CD4-positive, alpha-beta memory T cell (primary cell): ENCODE measurements at regions not wholly inside any gene's neighbourhood (a gene's known extent, or its start where the extent isn't known, plus 50 kb on each side); places are given as distances from the start of the nearest gene placed in this dataset.

ENCODE experiments used
- CTCF ChIA-PET: fragments of 350-600 bp; sonication (Branson Sonifier 250); formaldehyde crosslinking; loops from one replicate; lab custom pipeline; 2021; ENCODE audit warnings: inconsistent platforms; ENCODE audit not compliant: partially characterized antibody; lab: Charles Lee
- POLR2A ChIA-PET: fragments of 350-600 bp; sonication (Branson Sonifier 250); formaldehyde crosslinking; loops from one replicate; lab custom pipeline; 2021; ENCODE audit not compliant: partially characterized antibody; lab: Charles Lee
- DNase-seq, 5 donors: peaks; one replicate each; pipeline versions ENCODE4 v3.0.0 to v3.0.0-alpha.2; 2020 to 2022; ENCODE audit warnings: mixed read lengths in 1 of 5
- H3K27ac ChIP-seq: one replicate; pipeline ENCODE4 v1.7.0; 2013; ENCODE audit warnings: low read depth, low read length
- H3K27me3 ChIP-seq: 2 replicates; pipeline ENCODE4 v1.7.0; 2013; ENCODE audit warnings: mild to moderate bottlenecking, low read length, moderate library complexity; ENCODE audit not compliant: insufficient read depth
- H3K36me3 ChIP-seq: 2 replicates; pipeline ENCODE4 v1.7.0; 2013; ENCODE audit warnings: mild to moderate bottlenecking, low read length, moderate library complexity; ENCODE audit not compliant: insufficient read depth
- H3K4me1 ChIP-seq: 2 replicates; pipeline ENCODE4 v1.7.0; 2013; ENCODE audit warnings: mild to moderate bottlenecking, low read length, moderate library complexity; ENCODE audit not compliant: insufficient read depth
- H3K4me3 ChIP-seq, 2 donors: one replicate each; pipeline ENCODE4 v1.7.0; 2013; ENCODE audit warnings: low read length in 2 of 2, mild to moderate bottlenecking in 1 of 2
- H3K9me3 ChIP-seq, 2 donors: one replicate each; pipeline ENCODE4 v1.7.0; 2013; ENCODE audit warnings: low read length in 2 of 2, control low read depth in 1 of 2; ENCODE audit not compliant: control insufficient read depth in 1 of 2
- H3K27ac Mint-ChIP-seq, 7 donors: one replicate each; pipeline ENCODE4 v1.8.0; 2020 to 2021; ENCODE audit warnings: mixed read lengths in 7 of 7, mild to moderate bottlenecking in 6 of 7, inconsistent platforms in 3 of 7, moderate library complexity in 3 of 7
- H3K27me3 Mint-ChIP-seq, 2 donors: one replicate each; pipeline ENCODE4 v1.8.0; 2020 to 2021; ENCODE audit warnings: mixed read lengths in 2 of 2
- H3K36me3 Mint-ChIP-seq, 2 donors: one replicate each; pipeline ENCODE4 v1.8.0; 2020 to 2021; ENCODE audit warnings: mixed read lengths in 2 of 2, inconsistent platforms in 1 of 2, mild to moderate bottlenecking in 1 of 2
- H3K4me1 Mint-ChIP-seq, 4 donors: one replicate each; pipeline ENCODE4 v1.8.0; 2020 to 2021; ENCODE audit warnings: mixed read lengths in 4 of 4, mild to moderate bottlenecking in 1 of 4
- H3K4me3 Mint-ChIP-seq, 8 donors: one replicate each; pipeline ENCODE4 v1.8.0; 2020 to 2021; ENCODE audit warnings: mixed read lengths in 8 of 8, mild to moderate bottlenecking in 7 of 8, moderate library complexity in 6 of 8, inconsistent platforms in 3 of 8
- H3K9me3 Mint-ChIP-seq, 8 donors: one replicate each; pipeline ENCODE4 v1.8.0; 2020 to 2021; ENCODE audit warnings: mixed read lengths in 8 of 8, mild to moderate bottlenecking in 5 of 8, inconsistent platforms in 3 of 8, moderate library complexity in 1 of 8
- intact Hi-C: fragments of 100-400 bp; cut with micrococcal nuclease; formaldehyde crosslinking; loops from one replicate; pipeline ENCODE4 v1.15.1; 2023

- intact Hi-C loops = no loop called here
- Histone ChIP-seq H3K4me3 (no peak overlapping the region), H3K4me1 (no peaks in the 10 kb centered on the region), H3K36me3 (no peaks in the 10 kb centered on the region), H3K27me3 (no peaks in the 10 kb centered on the region), H3K9me3 (no peaks in the 10 kb centered on the region), H3K27ac (no peak overlapping the region)
- Mint-ChIP-seq H3K9me3 (peaks cover 0 to 12% (median 8%) of the 10 kb centered on the region in 8 donors), H3K27ac (no peak overlapping the region), H3K4me3 (no peak overlapping the region), H3K27me3 (no peaks in the 10 kb centered on the region), H3K4me1 (no peaks in the 10 kb centered on the region), H3K36me3 (no peaks in the 10 kb centered on the region)
- ChIA-PET CTCF (no interaction called here), POLR2A (no interaction called here)
- no peak for DNase-seq
Observed at GRCh38 chr20:11650566-11650965, 267.1 kb upstream of the BTBD3 start.

GRCh38 chr20:11651138-11651537, 266.6 kb upstream of the BTBD3 start:
- H3K27me3 Mint-ChIP-seq = no peaks in the 10 kb centered on the region
- Histone ChIP-seq H3K36me3 (no peaks in the 10 kb centered on the region), H3K4me3 (no peak overlapping the region), H3K27ac (no peak overlapping the region), H3K27me3 (no peaks in the 10 kb centered on the region), H3K4me1 (no peaks in the 10 kb centered on the region), H3K9me3 (no peaks in the 10 kb centered on the region)
- H3K4me3 Mint-ChIP-seq = no peak overlapping the region
- DNase-seq = no peak
- H3K4me1 Mint-ChIP-seq = no peaks in the 10 kb centered on the region
- ChIA-PET POLR2A (no interaction called here), CTCF (no interaction called here)
- H3K9me3 Mint-ChIP-seq = peaks cover 0 to 9% (median 6%) of the 10 kb centered on the region in 8 donors
- no peaks in the 10 kb centered on the region for H3K36me3 Mint-ChIP-seq
- intact Hi-C loops = no loop called here
- H3K27ac Mint-ChIP-seq = no peak overlapping the region

- Mint-ChIP-seq H3K27me3 (no peaks in the 10 kb centered on the region), H3K4me3 (no peak overlapping the region), H3K36me3 (no peaks in the 10 kb centered on the region), H3K27ac (no peak overlapping the region), H3K9me3 (peaks cover 0 to 9% (median 6%) of the 10 kb centered on the region in 8 donors), H3K4me1 (no peaks in the 10 kb centered on the region)
- ChIA-PET POLR2A (no interaction called here), CTCF (no interaction called here)
- Histone ChIP-seq H3K36me3 (no peaks in the 10 kb centered on the region), H3K27me3 (no peaks in the 10 kb centered on the region), H3K4me1 (no peaks in the 10 kb centered on the region), H3K27ac (no peak overlapping the region), H3K9me3 (no peaks in the 10 kb centered on the region), H3K4me3 (no peak overlapping the region)
- DNase-seq = no peak
- intact Hi-C loops = no loop called here
Observed at GRCh38 chr20:11651647-11652046, 266.0 kb upstream of the BTBD3 start.

- intact Hi-C loops = no loop called here
- no peak for DNase-seq
- H3K4me3 Mint-ChIP-seq = no peak overlapping the region
- no peaks in the 10 kb centered on the region for H3K36me3 ChIP-seq
- no peaks in the 10 kb centered on the region for H3K27me3 ChIP-seq
- ChIA-PET POLR2A (no interaction called here), CTCF (no interaction called here)
- no peaks in the 10 kb centered on the region for H3K4me1 Mint-ChIP-seq
- H3K27ac Mint-ChIP-seq = no peak overlapping the region
- H3K4me3 ChIP-seq = no peak overlapping the region
- H3K9me3 Mint-ChIP-seq = peaks cover 0 to 9% (median 6%) of the 10 kb centered on the region in 8 donors
- no peak overlapping the region for H3K27ac ChIP-seq
- no peaks in the 10 kb centered on the region for H3K9me3 ChIP-seq
- H3K4me1 ChIP-seq = no peaks in the 10 kb centered on the region
- H3K27me3 Mint-ChIP-seq = no peaks in the 10 kb centered on the region
- H3K36me3 Mint-ChIP-seq = no peaks in the 10 kb centered on the region
Observed at GRCh38 chr20:11652128-11652527, 265.6 kb upstream of the BTBD3 start.

GRCh38 chr20:11654766-11655165, 262.9 kb upstream of the BTBD3 start:
- intact Hi-C loops = no loop called here
- no peaks in the 10 kb centered on the region for H3K36me3 ChIP-seq
- H3K4me1 Mint-ChIP-seq = no peaks in the 10 kb centered on the region
- H3K9me3 Mint-ChIP-seq = peaks cover 0 to 7% (median 4%) of the 10 kb centered on the region in 8 donors
- no peaks in the 10 kb centered on the region for H3K27me3 Mint-ChIP-seq
- H3K36me3 Mint-ChIP-seq = no peaks in the 10 kb centered on the region
- H3K27me3 ChIP-seq = no peaks in the 10 kb centered on the region
- no peak overlapping the region for H3K27ac Mint-ChIP-seq
- no peaks in the 10 kb centered on the region for H3K9me3 ChIP-seq
- H3K4me3 ChIP-seq = no peak overlapping the region
- POLR2A ChIA-PET = no interaction called here
- H3K4me3 Mint-ChIP-seq = no peak overlapping the region
- CTCF ChIA-PET = no interaction called here
- DNase-seq = no peak
- no peaks in the 10 kb centered on the region for H3K4me1 ChIP-seq
- H3K27ac ChIP-seq = no peak overlapping the region

GRCh38 chr20:11660673-11661072, 257.0 kb upstream of the BTBD3 start:
- H3K27ac Mint-ChIP-seq = no peak overlapping the region
- no peaks in the 10 kb centered on the region for H3K36me3 Mint-ChIP-seq
- H3K27me3 Mint-ChIP-seq = no peaks in the 10 kb centered on the region
- Histone ChIP-seq H3K9me3 (no peaks in the 10 kb centered on the region), H3K27me3 (no peaks in the 10 kb centered on the region), H3K4me1 (no peaks in the 10 kb centered on the region), H3K4me3 (no peak overlapping the region), H3K27ac (no peak overlapping the region), H3K36me3 (no peaks in the 10 kb centered on the region)
- CTCF ChIA-PET = no interaction called here
- no peak for DNase-seq
- peaks cover 0 to 5% (median 0%) of the 10 kb centered on the region in 8 donors for H3K9me3 Mint-ChIP-seq
- no peak overlapping the region for H3K4me3 Mint-ChIP-seq
- intact Hi-C loops = no loop called here
- POLR2A ChIA-PET = no interaction called here
- H3K4me1 Mint-ChIP-seq = no peaks in the 10 kb centered on the region

- H3K27me3 ChIP-seq = no peaks in the 10 kb centered on the region
- no peaks in the 10 kb centered on the region for H3K36me3 ChIP-seq
- H3K27ac Mint-ChIP-seq = no peak overlapping the region
- no peaks in the 10 kb centered on the region for H3K4me1 ChIP-seq
- POLR2A ChIA-PET = no interaction called here
- H3K4me3 ChIP-seq = no peak overlapping the region
- no peak for DNase-seq
- no peaks in the 10 kb centered on the region for H3K4me1 Mint-ChIP-seq
- no peak overlapping the region for H3K27ac ChIP-seq
- no peaks in the 10 kb centered on the region for H3K36me3 Mint-ChIP-seq
- H3K4me3 Mint-ChIP-seq = no peak overlapping the region
- peaks cover 0 to 19% (median 2%) of the 10 kb centered on the region in 8 donors for H3K9me3 Mint-ChIP-seq
- no peaks in the 10 kb centered on the region for H3K9me3 ChIP-seq
- CTCF ChIA-PET = no interaction called here
- H3K27me3 Mint-ChIP-seq = no peaks in the 10 kb centered on the region
- intact Hi-C loops = no loop called here
Observed at GRCh38 chr20:11671015-11671511, 246.6 kb upstream of the BTBD3 start.

GRCh38 chr20:11672959-11673358, 244.7 kb upstream of the BTBD3 start:
- Mint-ChIP-seq H3K27ac (no peak overlapping the region), H3K36me3 (no peaks in the 10 kb centered on the region), H3K4me1 (no peaks in the 10 kb centered on the region), H3K27me3 (no peaks in the 10 kb centered on the region), H3K4me3 (no peak overlapping the region), H3K9me3 (peaks cover 0 to 19% (median 4%) of the 10 kb centered on the region in 8 donors)
- no peaks in the 10 kb centered on the region for H3K36me3 ChIP-seq
- no peak for DNase-seq
- intact Hi-C loops = no loop called here
- ChIA-PET CTCF (no interaction called here), POLR2A (no interaction called here)
- no peaks in the 10 kb centered on the region for H3K4me1 ChIP-seq
- H3K27me3 ChIP-seq = no peaks in the 10 kb centered on the region
- no peak overlapping the region for H3K4me3 ChIP-seq
- no peak overlapping the region for H3K27ac ChIP-seq
- H3K9me3 ChIP-seq = no peaks in the 10 kb centered on the region
